ENCODE measurements at regions not wholly inside any gene's neighbourhood (a gene's known extent, or its start where the extent isn't known, plus 50 kb on each side); places are given as distances from the start of the nearest gene placed in this dataset.

DNA sequence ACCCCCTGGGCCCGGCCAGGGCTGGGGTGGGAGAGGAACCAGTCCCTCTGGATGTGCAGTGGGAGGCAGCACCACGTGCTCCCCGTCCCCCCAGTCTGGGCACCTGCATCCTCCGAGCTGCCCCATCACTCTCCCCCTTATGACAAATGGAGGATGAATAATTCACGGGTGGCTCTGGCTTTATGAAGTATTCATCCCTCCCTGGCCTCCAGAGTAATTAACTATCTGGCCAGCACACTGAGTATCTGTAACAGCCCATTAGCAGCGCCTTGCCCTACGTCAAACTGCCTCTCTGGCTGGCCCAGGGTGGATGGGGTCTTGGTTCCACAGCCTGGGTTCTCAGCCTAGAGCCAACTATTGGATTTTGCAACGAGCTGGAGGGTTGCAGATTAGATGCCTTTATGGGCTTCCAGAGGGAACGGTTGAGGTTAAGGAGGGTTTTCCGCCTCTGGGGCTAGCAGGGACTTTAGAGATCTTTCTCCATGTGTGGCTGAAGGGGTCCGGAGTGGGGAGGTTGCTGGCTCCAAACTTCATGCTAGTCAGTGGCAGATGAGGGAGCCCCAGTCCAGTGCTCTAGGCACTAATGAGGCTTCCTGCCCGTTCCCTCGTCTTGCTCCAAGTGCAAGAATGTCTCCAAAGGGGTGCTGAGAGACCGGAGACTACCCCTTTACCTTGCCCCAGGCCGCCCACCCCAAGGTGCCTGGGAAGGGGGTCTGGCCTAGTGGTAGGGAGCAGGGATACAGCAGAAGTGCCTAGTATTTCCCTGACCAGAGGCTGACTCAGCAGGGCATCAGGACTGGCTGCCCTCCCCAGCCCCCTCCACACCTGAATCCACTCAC, 53.5 kb upstream of the MLN start:
- intact Hi-C loops (cut with DNase I; ENCODE audit: low total_unique reads) = no loop called here
- Histone ChIP-seq H3K36me3 (no peaks in the 10 kb centered on the region), H3K4me3 (no peak overlapping the region), H3K4me1 (no peaks in the 10 kb centered on the region), H3K27me3 (no peaks in the 10 kb centered on the region), H3K27ac (no peak overlapping the region), H3K9me3 (no peaks in the 10 kb centered on the region)
- no peak for DNase-seq (ENCODE audit: low spot score in 2 of 2)
- TF ChIP-seq POLR2AphosphoS5 (IDR thresholded peaks at IDR 0.05) (no peak), POLR2A (IDR thresholded peaks at IDR 0.05) (no peak)
- TF ChIP-seq, protein P1, sequence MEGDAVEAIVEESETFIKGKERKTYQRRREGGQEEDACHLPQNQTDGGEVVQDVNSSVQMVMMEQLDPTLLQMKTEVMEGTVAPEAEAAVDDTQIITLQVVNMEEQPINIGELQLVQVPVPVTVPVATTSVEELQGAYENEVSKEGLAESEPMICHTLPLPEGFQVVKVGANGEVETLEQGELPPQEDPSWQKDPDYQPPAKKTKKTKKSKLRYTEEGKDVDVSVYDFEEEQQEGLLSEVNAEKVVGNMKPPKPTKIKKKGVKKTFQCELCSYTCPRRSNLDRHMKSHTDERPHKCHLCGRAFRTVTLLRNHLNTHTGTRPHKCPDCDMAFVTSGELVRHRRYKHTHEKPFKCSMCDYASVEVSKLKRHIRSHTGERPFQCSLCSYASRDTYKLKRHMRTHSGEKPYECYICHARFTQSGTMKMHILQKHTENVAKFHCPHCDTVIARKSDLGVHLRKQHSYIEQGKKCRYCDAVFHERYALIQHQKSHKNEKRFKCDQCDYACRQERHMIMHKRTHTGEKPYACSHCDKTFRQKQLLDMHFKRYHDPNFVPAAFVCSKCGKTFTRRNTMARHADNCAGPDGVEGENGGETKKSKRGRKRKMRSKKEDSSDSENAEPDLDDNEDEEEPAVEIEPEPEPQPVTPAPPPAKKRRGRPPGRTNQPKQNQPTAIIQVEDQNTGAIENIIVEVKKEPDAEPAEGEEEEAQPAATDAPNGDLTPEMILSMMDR (IDR thresholded peaks at IDR 0.05) = no peak

DNA sequence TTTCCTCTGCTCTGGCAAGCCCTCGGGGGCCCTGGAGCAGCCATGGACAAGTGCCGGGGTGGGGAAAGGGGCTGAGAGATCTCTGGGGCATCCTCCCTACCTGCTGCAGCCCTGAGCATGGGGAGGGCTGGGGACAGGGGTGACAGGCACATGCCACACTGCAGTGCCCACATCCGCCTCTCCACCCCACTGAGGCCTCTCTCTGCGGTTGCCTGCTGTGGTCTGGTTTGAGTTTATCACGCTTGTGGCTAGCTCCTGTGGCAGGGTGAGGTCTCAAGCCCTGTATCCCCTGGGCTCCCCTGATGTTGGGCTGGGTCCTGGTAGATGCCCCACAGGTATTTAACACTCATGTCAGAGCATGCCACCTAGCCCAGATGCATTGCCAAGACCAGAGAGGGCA, 52.9 kb upstream of the MLN start:
- H3K9me3 ChIP-seq = no peaks in the 10 kb centered on the region
- TF ChIP-seq POLR2A (IDR thresholded peaks at IDR 0.05) = no peak
- TF ChIP-seq POLR2AphosphoS5 (IDR thresholded peaks at IDR 0.05) = no peak
- TF ChIP-seq, protein P1 (IDR thresholded peaks at IDR 0.05) = no peak
- intact Hi-C loops (cut with DNase I; ENCODE audit: low total_unique reads) = no loop called here
- H3K27me3 ChIP-seq = no peaks in the 10 kb centered on the region
- no peaks in the 10 kb centered on the region for H3K4me1 ChIP-seq
- H3K4me3 ChIP-seq = no peak overlapping the region
- H3K27ac ChIP-seq = no peak overlapping the region
- H3K36me3 ChIP-seq = no peaks in the 10 kb centered on the region
- no peak for DNase-seq (ENCODE audit: low spot score in 2 of 2)

DNA sequence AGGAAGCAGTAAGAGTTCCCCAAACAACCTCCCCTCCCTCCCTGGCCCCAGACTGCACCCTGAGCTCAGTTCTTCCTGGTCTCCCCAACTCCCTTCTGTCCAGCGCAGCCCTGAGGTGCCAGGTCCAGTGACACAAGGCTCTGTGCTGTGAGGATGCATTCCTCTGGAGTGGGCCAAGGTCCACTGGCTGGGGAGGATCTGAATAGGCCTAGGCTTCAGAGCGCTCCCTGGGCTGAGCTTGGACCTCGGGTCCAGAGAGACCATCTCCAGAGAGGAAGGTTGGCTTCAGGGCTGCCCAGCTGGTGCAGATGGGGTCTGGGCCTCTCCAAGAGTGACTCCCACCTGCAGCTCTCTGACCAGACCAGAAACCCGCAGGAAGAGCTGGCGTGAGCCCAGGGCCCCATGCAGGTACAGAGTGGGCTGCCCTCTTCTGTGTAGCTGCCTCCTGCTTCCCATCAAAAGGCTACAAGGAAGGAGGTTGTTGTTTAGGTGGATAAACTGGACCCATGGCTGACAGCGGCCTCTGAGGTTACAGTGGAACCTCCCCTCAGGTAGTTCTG, 52.3 kb upstream of the MLN start:
- no peaks in the 10 kb centered on the region for H3K27me3 ChIP-seq
- no peak for TF ChIP-seq POLR2A (IDR thresholded peaks at IDR 0.05)
- TF ChIP-seq, protein P1 (IDR thresholded peaks at IDR 0.05) = no peak
- TF ChIP-seq POLR2AphosphoS5 (IDR thresholded peaks at IDR 0.05) = no peak
- intact Hi-C loops (cut with DNase I; ENCODE audit: low total_unique reads) = no loop called here

DNA sequence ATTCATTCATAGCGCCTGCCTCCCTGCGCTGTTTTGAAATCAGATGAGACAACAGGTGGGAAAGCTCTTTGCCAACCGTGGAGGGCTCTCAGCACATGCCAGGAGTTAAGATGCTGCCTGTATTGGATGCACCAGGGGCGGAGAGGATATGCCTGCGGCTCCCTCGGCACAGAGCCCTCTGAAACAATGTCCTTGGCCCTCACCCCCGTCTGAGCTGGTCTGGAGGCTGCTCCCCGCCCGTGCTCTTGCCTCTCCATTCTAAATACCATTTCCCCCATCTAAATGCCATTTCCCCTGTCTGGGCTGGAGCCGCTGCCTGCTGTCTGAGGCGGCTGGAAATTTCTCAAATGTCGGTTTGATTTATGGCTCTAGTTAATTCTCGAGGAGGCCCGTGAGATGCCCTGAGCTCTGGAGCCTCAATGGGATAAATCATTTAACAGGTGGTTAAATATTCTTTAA, 50.8 kb upstream of the MLN start:
- H3K4me3 ChIP-seq = no peak overlapping the region
- no peaks in the 10 kb centered on the region for H3K4me1 ChIP-seq
- H3K27me3 ChIP-seq = no peaks in the 10 kb centered on the region
- TF ChIP-seq, protein P1 (IDR thresholded peaks at IDR 0.05) = no peak
- TF ChIP-seq POLR2A (IDR thresholded peaks at IDR 0.05) (no peak), POLR2AphosphoS5 (IDR thresholded peaks at IDR 0.05) (no peak)
- H3K36me3 ChIP-seq = no peaks in the 10 kb centered on the region
- H3K27ac ChIP-seq = no peak overlapping the region
- no peaks in the 10 kb centered on the region for H3K9me3 ChIP-seq
- no peak for DNase-seq (ENCODE audit: low spot score in 2 of 2)
- intact Hi-C loops (cut with DNase I; ENCODE audit: low total_unique reads) = no loop called here

More for the DNA sequence above, 52.3 kb upstream of the MLN start:
- Histone ChIP-seq H3K4me1 (no peaks in the 10 kb centered on the region), H3K9me3 (no peaks in the 10 kb centered on the region), H3K36me3 (no peaks in the 10 kb centered on the region), H3K4me3 (no peak overlapping the region), H3K27ac (no peak overlapping the region)
- DNase-seq (ENCODE audit: low spot score in 2 of 2) = no peak

DNA sequence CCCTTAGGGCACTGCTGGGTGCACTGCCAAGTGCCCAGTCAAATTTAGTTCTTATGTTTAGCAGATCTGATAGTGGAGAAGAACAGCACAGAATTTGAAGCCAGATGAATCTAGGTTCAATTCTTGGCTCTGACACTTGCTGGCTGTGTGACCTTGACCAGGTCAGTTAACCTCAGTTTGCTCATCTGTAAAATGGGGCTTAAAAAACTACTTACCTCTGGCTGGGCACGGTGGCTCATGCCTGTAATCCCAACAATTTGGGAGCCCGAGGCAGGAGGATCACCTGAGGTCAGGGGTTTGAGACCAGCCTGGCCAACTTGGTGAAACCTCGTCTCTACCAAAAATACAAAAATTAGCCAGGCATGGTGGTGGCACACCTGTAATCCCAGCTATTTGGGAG, 49.9 kb upstream of the MLN start:
- no peaks in the 10 kb centered on the region for H3K4me1 ChIP-seq
- no peaks in the 10 kb centered on the region for H3K36me3 ChIP-seq
- no peak overlapping the region for H3K4me3 ChIP-seq
- DNase-seq (ENCODE audit: low spot score in 2 of 2) = no peak
- TF ChIP-seq, protein P1 (IDR thresholded peaks at IDR 0.05) = no peak
- TF ChIP-seq POLR2AphosphoS5 (IDR thresholded peaks at IDR 0.05) = no peak
- TF ChIP-seq POLR2A (IDR thresholded peaks at IDR 0.05) = no peak
- no peaks in the 10 kb centered on the region for H3K9me3 ChIP-seq
- no peaks in the 10 kb centered on the region for H3K27me3 ChIP-seq
- intact Hi-C loops (cut with DNase I; ENCODE audit: low total_unique reads) = no loop called here
- H3K27ac ChIP-seq = no peak overlapping the region

All from breast epithelium (tissue), 4 donors.